Nephron progenitor cell (in vitro differentiated cells): ENCODE measurements at regions not wholly inside any gene's neighbourhood (a gene's known extent, or its start where the extent isn't known, plus 50 kb on each side); places are given as distances from the start of the nearest gene placed in this dataset.

ENCODE experiments used
- DNase-seq: peaks from one replicate; pipeline ENCODE4 v3.0.0; 2021
- H3K27ac Mint-ChIP-seq: 2 replicates; pipeline ENCODE4 v1.8.0; 2021; ENCODE audit warnings: mild to moderate bottlenecking, moderate library complexity, mixed read lengths
- H3K27me3 Mint-ChIP-seq: 2 replicates; pipeline ENCODE4 v1.8.0; 2021; ENCODE audit warnings: mild to moderate bottlenecking, low read depth, mixed read lengths; ENCODE audit not compliant: poor library complexity
- H3K36me3 Mint-ChIP-seq: 2 replicates; pipeline ENCODE4 v1.8.0; 2021; ENCODE audit warnings: low read depth, mixed read lengths
- H3K4me1 Mint-ChIP-seq: 2 replicates; pipeline ENCODE4 v1.8.0; 2021; ENCODE audit warnings: mixed read lengths
- H3K4me3 Mint-ChIP-seq: 2 replicates; pipeline ENCODE4 v1.8.0; 2021; ENCODE audit warnings: mild to moderate bottlenecking, moderate library complexity, mixed read lengths
- H3K9me3 Mint-ChIP-seq: 2 replicates; pipeline ENCODE4 v1.8.0; 2021; ENCODE audit warnings: mild to moderate bottlenecking, moderate library complexity, mixed read lengths
- TF ChIP-seq, protein P1 (sequence below): fragments of 200-600 bp; sonication (generic); IDR thresholded peaks from 2 replicates; pipeline ENCODE4 v1.5.0; 2021; ENCODE audit warnings: antibody characterized with exemption

DNA sequence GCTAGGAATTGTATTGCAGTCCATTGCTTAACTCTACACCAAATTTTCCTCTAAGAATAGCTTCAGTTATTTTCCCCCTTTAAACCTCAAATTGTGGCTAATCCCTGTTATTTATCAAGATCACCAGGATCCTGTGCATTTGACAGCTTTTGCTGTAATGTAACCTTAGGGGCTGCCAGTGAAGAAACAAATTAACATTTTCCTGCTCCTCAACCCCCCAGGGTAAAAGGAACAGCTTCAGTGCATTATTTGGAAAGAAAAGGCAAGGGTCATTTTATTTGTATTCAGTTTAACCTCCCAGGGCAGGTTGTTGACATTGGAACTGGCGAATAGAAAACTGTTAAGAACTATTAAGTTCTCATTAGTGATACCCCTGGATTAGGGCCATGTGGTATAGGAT, 57.0 kb downstream of the PCDH20 start:
- no peaks in the 10 kb centered on the region for H3K27me3 Mint-ChIP-seq
- no peak overlapping the region for H3K4me3 Mint-ChIP-seq
- TF ChIP-seq, protein P1, sequence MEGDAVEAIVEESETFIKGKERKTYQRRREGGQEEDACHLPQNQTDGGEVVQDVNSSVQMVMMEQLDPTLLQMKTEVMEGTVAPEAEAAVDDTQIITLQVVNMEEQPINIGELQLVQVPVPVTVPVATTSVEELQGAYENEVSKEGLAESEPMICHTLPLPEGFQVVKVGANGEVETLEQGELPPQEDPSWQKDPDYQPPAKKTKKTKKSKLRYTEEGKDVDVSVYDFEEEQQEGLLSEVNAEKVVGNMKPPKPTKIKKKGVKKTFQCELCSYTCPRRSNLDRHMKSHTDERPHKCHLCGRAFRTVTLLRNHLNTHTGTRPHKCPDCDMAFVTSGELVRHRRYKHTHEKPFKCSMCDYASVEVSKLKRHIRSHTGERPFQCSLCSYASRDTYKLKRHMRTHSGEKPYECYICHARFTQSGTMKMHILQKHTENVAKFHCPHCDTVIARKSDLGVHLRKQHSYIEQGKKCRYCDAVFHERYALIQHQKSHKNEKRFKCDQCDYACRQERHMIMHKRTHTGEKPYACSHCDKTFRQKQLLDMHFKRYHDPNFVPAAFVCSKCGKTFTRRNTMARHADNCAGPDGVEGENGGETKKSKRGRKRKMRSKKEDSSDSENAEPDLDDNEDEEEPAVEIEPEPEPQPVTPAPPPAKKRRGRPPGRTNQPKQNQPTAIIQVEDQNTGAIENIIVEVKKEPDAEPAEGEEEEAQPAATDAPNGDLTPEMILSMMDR: no peak
- H3K36me3 Mint-ChIP-seq: no peaks in the 10 kb centered on the region
- DNase-seq: no peak
- H3K27ac Mint-ChIP-seq: no peak overlapping the region
- peaks cover 4% of the 10 kb centered on the region for H3K4me1 Mint-ChIP-seq
- H3K9me3 Mint-ChIP-seq: peaks cover 12% of the 10 kb centered on the region

DNA sequence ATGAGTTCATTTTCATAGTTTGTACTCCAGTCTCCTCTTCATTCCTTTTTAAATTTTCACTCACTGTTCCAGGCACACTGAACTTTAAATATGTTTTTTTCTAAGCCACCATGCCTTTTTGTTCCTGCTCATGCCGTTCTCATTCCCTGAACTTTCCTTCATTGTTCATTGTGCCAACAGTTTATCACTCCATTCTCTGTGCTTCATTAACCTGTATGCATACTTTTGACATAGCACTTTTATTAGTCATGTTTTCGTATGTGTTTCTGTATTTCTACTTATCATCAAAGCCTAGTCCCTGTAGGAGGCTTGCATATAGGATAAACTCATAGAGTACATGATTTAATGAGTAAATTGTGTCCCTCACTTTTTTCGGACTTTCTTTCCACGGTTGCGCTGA, 65.3 kb downstream of the PCDH20 start:
- Mint-ChIP-seq H3K4me1 (no peaks in the 10 kb centered on the region), H3K27ac (no peak overlapping the region), H3K27me3 (no peaks in the 10 kb centered on the region), H3K4me3 (no peak overlapping the region), H3K9me3 (no peaks in the 10 kb centered on the region), H3K36me3 (no peaks in the 10 kb centered on the region)
- no peak for DNase-seq
- TF ChIP-seq, protein P1: no peak

DNA sequence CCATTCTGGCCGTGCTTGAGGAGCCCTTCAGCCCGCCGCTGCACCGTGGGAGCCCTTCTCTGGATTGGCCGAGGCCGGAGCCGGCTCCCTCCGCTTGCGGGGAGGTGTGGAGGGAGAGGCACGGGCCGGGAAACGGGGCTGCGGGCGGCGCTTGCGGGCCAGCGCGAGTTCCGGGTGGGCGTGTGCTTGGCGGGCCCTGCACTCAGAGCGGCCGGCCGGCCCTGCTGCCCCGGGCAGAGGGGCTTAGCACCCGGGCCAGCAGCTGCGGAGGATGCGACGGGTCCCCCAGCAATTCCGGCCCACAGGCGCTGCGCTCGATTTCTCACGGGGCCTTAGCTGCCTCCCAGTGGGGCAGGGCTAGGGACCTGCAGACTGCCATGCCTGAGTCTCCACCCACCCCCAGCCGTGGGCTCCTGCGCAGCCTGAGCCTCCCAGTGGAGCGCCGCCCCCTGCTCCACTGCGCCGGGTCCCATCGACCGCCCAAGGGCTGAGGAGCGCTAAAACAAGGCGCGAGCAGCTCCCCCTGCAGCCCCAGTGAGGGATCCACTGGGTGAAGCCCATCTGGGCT, 76.5 kb downstream of the PCDH20 start:
- Mint-ChIP-seq H3K4me1 (no peaks in the 10 kb centered on the region), H3K36me3 (no peaks in the 10 kb centered on the region), H3K9me3 (no peaks in the 10 kb centered on the region), H3K27me3 (peaks cover 4% of the 10 kb centered on the region), H3K4me3 (no peak overlapping the region), H3K27ac (no peak overlapping the region)
- TF ChIP-seq, protein P1: no peak
- DNase-seq: no peak

DNA sequence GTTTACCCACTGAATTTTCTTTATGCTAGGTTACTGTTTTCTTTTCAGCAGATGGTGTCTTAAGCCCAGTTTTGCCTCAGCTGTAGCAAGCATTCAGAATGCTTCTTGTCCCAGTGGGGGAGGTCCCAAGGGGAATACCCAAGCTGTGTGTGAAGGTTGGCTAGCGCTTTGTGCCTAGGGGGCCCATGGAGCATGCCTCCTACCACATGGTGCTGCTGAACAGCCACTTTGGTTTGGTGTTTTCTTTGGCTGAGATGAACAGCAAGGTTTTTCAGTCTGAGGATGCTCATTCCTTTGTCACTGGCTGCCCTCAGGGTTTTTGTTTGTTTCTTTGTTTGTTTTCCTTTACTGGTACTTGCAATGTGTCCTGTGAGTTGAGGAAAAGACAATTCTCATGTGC, 99.0 kb downstream of the PCDH20 start:
- Mint-ChIP-seq H3K27ac (no peak overlapping the region), H3K9me3 (no peaks in the 10 kb centered on the region), H3K4me1 (no peaks in the 10 kb centered on the region), H3K4me3 (no peak overlapping the region), H3K36me3 (no peaks in the 10 kb centered on the region), H3K27me3 (no peaks in the 10 kb centered on the region)
- TF ChIP-seq, protein P1: no peak
- no peak for DNase-seq

DNA sequence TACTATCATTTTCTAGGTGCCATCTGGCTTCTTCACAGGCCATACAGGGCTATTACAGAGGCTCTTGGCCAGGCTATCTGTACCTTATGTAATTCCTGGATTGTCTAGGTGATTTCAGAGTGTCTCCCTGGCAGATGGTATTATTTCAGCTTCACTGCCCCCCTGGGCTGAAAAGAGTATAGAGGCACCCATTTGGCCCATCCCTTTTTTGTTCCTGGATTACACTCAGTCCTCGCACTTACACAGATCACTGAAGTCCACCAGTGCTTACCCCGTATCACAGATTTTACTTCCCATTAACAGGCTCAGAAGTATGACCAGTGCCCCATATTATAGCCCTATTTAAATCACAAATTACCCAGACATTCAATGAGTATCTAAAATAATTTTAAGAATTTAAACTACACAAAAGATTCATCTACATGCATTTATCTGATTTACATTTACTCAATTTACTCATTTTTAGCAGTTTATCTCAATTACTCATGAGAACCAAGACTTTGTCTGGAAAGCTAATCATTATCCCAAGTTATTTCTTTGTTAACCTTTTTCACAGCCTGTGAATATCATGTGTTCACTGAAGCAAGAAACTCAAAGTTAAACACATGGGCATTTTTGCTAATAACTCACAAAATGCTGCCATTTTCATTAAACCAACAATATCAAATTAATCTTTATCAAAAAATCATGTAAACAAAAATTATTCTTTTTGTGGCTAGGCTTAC, 121.0 kb downstream of the PCDH20 start:
- Mint-ChIP-seq H3K27me3 (no peaks in the 10 kb centered on the region), H3K27ac (no peak overlapping the region), H3K9me3 (no peaks in the 10 kb centered on the region), H3K36me3 (no peaks in the 10 kb centered on the region), H3K4me1 (no peaks in the 10 kb centered on the region), H3K4me3 (no peak overlapping the region)
- no peak for DNase-seq
- TF ChIP-seq, protein P1: no peak

DNA sequence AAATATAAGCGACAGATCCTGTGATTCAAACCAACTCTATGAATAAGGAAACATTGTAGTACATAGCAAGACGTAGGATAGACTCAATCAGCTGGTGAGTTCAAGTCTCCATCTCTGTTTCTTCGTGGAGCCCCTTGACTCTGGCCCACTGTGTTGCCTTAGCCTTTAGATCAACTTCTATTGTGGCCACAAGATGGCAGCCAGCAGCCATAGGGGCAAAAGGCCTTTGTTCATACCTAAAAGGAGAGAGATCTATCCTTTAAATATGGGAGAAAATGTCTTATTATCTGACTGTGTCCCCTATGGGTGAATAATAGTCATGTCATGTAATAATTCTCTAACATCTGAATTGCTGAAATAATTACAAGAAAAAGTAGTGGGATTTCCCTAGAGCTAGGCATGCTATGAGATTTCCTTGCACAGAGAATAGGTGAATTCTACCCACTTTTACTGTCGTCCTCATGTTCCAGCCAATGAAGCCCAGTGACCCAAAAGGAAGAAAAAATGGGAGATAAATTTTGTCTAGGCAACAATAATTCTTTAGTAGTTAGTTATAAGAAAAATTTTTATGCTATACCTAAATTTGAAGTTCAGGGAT, 129.4 kb downstream of the PCDH20 start:
- no peaks in the 10 kb centered on the region for H3K4me1 Mint-ChIP-seq
- no peak for DNase-seq
- no peak overlapping the region for H3K4me3 Mint-ChIP-seq
- no peaks in the 10 kb centered on the region for H3K36me3 Mint-ChIP-seq
- H3K9me3 Mint-ChIP-seq: no peaks in the 10 kb centered on the region
- peaks cover 4% of the 10 kb centered on the region for H3K27me3 Mint-ChIP-seq
- TF ChIP-seq, protein P1: peak; percentile 20
- H3K27ac Mint-ChIP-seq: no peak overlapping the region
